ENCODE measurements at regions not wholly inside any gene's neighbourhood (a gene's known extent, or its start where the extent isn't known, plus 50 kb on each side); places are given as distances from the start of the nearest gene placed in this dataset.

DNA sequence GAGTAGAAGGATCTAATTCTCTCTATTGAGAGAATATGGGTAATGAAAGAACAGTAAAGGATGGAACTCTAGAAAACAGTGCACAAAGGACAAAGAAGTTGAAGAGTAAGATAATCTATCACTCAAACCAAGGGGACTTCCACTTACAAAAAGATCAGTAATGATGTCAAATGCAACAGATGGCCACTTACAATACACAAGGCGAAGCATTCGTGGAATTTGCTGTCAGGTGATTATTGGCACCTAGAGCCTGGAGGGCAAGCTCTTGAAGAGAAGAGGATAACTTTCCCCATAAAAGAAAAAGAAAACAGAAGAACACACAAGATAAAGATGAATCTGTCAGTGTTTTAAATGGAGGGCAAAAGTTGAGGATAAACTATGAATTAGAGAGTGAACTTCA, 256.0 kb upstream of the TCF21 start:
- Histone ChIP-seq H3K23ac (ENCODE audit: insufficient read length) (no peak overlapping the region), H2AK5ac (ENCODE audit: low read depth, low read length) (no peak overlapping the region), H4K91ac (replicated peaks; ENCODE audit: insufficient read length, low read length) (no peak overlapping the region), H2BK5ac (ENCODE audit: low read depth, low read length) (no peak overlapping the region), H2BK15ac (ENCODE audit: low read length) (no peak overlapping the region), H2AFZ (ENCODE audit: low read length) (no peak overlapping the region), H2BK20ac (ENCODE audit: low read length) (no peak overlapping the region), H3K56ac (replicated peaks; ENCODE audit: insufficient read length, low read depth, low read length) (no peak overlapping the region), H3K79me1 (ENCODE audit: low read depth, low read length) (no peaks in the 10 kb centered on the region), H4K20me1 (replicated peaks in 1 of 2; ENCODE audit: control insufficient read depth in 1 of 2, insufficient read depth in 2 of 2, low read length in 2 of 2) (no peaks in the 10 kb centered on the region), H3K27me3 (replicated peaks in 1 of 4; ENCODE audit: control insufficient read depth in 3 of 4, extremely low read depth in 1 of 4, insufficient read depth in 3 of 4, low read length in 3 of 4) (no peaks in the 10 kb centered on the region), H3K79me2 (ENCODE audit: control insufficient read depth in 1 of 2, insufficient read depth in 2 of 2, low read length in 2 of 2) (no peaks in the 10 kb centered on the region), H3K4ac (replicated peaks; ENCODE audit: insufficient read length, low read depth, low read length) (no peak overlapping the region), H3K4me1 (replicated peaks in 1 of 4; ENCODE audit: control insufficient read depth in 3 of 4, insufficient read depth in 4 of 4, low read length in 3 of 4) (no peaks in the 10 kb centered on the region), H2BK12ac (ENCODE audit: low read depth, low read length) (no peak overlapping the region), H3K18ac (ENCODE audit: extremely low read depth, low read length) (no peak overlapping the region), H3K4me3 (ENCODE audit: extremely low read depth in 1 of 4, insufficient read depth in 2 of 4, low read depth in 3 of 4, low read length in 4 of 4) (no peak overlapping the region), H3K36me3 (ENCODE audit: control insufficient read depth in 2 of 4, insufficient read depth in 4 of 4, low read length in 3 of 4) (no peaks in the 10 kb centered on the region), H3K14ac (ENCODE audit: insufficient read length) (no peak overlapping the region), H4K5ac (ENCODE audit: insufficient read length, low read depth, low read length) (no peak overlapping the region), H3K9ac (replicated peaks in 1 of 4; ENCODE audit: extremely low read depth in 1 of 4, low read depth in 3 of 4, low read length in 3 of 4) (no peak overlapping the region), H2BK120ac (replicated peaks; ENCODE audit: low read depth, low read length) (no peak overlapping the region), H3K23me2 (ENCODE audit: low read depth, low read length) (no peaks in the 10 kb centered on the region), H3K27ac (ENCODE audit: low read depth, low read length) (no peak overlapping the region), H3K4me2 (ENCODE audit: insufficient read depth in 1 of 2, low read depth in 2 of 2, low read length in 2 of 2) (no peak overlapping the region), H3K9me3 (ENCODE audit: insufficient read depth in 2 of 2, low read depth in 1 of 2, low read length in 1 of 2) (no peaks in the 10 kb centered on the region; a peak in 1 of 4 replicates), H4K8ac (ENCODE audit: extremely low read depth, insufficient read depth, low read length) (no peak overlapping the region)
- TF ChIP-seq CEBPB (IDR thresholded peaks at IDR 0.05; ENCODE audit: low read depth, low read length) (no peak), SP1 (IDR thresholded peaks at IDR 0.05; ENCODE audit: low read depth, low read length) (no peak), PHF8 (conservative IDR thresholded peaks at IDR 0.05; ENCODE audit: low read depth, low read length) (no peak), BCL11A (IDR thresholded peaks at IDR 0.05; ENCODE audit: low read depth in 2 of 2, low read length in 2 of 2) (no peak), EP300 (IDR thresholded peaks at IDR 0.05; ENCODE audit: borderline replicate concordance in 1 of 2, low read depth in 2 of 2, low read length in 2 of 2) (no peak), EZH2 (IDR thresholded peaks at IDR 0.05; ENCODE audit: low read depth, low read length, severe bottlenecking) (no peak), TEAD4 (IDR thresholded peaks at IDR 0.05; ENCODE audit: low read depth, low read length) (peak; percentile 62; the same call in 1 of the 2 replicates), NANOG (IDR thresholded peaks at IDR 0.05; ENCODE audit: insufficient read depth, low read depth, low read length, poor library complexity, severe bottlenecking) (no peak)
- TF ChIP-seq, protein P1, sequence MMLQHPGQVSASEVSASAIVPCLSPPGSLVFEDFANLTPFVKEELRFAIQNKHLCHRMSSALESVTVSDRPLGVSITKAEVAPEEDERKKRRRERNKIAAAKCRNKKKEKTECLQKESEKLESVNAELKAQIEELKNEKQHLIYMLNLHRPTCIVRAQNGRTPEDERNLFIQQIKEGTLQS (IDR thresholded peaks at IDR 0.05; ENCODE audit: insufficient read depth, low read depth, low read length), result no peak
- FAIRE-seq, result no peak
- ChIA-PET CTCF (ENCODE audit: partially characterized antibody) (interaction anchor here (0.8 to 1.3 kb wide), 3 partner anchors 9 to 20 kb away, joined by 3 to 4 read pairs (median 3); no protein-coding TSS in a partner anchor), POLR2A (ENCODE audit: partially characterized antibody) (no interaction called here)
- no peak for DNase-seq (ENCODE audit: low read depth in 1 of 2, low spot score in 2 of 2)
- WGBS, 2 experiments (ENCODE audit: extremely low coverage in 1 of 2, insufficient coverage in 1 of 2, insufficient read length in 1 of 2, insufficient replicate concordance in 2 of 2, low coverage in 1 of 2, low lambda C conversion rate in 2 of 2, missing lambda C conversion rate in 1 of 2), result 88% methylated on average over 2 of the region's 2 CpGs; no CpG with 5 or more reads in 1 of the 2 experiments

Measured in H1 (cell line).